ENCODE measurements at regions not wholly inside any gene's neighbourhood (a gene's known extent, or its start where the extent isn't known, plus 50 kb on each side); places are given as distances from the start of the nearest gene placed in this dataset.
"Not testable (repeated sequence)": the region's sequence is repeated elsewhere in the genome, so short reads cannot be mapped to it uniquely, and the experiment has no call there.

- 70 to 94% methylated on average over 2 to 3 of the region's 3 CpGs for WGBS, 2 experiments (ENCODE audit: insufficient coverage in 2 of 2)
- Histone ChIP-seq H3K27ac (ENCODE audit: low read depth, low read length, severe bottlenecking) (no peak overlapping the region), H3K4me3 (ENCODE audit: extremely low read depth, insufficient read depth, low read length, poor library complexity, severe bottlenecking) (no peak overlapping the region)
Observed at GRCh38 chr11:37286890-37287289, 688.9 kb upstream of the RAG2 start.

GRCh38 chr11:37282367-37282766, 684.3 kb upstream of the RAG2 start:
- H3K9me3 ChIP-seq (ENCODE audit: control insufficient read depth, low read length), result no peaks in the 10 kb centered on the region
- no peaks in the 10 kb centered on the region for H3K36me3 ChIP-seq (ENCODE audit: control insufficient read depth, insufficient read depth, low read length)
- no peak overlapping the region for H3K4me3 ChIP-seq (ENCODE audit: extremely low read depth, insufficient read depth, low read length, poor library complexity, severe bottlenecking)
- no peaks in the 10 kb centered on the region for H3K4me1 ChIP-seq (ENCODE audit: control insufficient read depth, insufficient read depth, low read length, poor library complexity, severe bottlenecking)
- no peak overlapping the region for H3K27ac ChIP-seq (ENCODE audit: low read depth, low read length, severe bottlenecking)

More at GRCh38 chr11:37286890-37287289, 688.9 kb upstream of the RAG2 start:
- no peaks in the 10 kb centered on the region for H3K4me1 ChIP-seq (ENCODE audit: control insufficient read depth, insufficient read depth, low read length, poor library complexity, severe bottlenecking)
- H3K36me3 ChIP-seq (ENCODE audit: control insufficient read depth, insufficient read depth, low read length), result no peaks in the 10 kb centered on the region
- H3K9me3 ChIP-seq (ENCODE audit: control insufficient read depth, low read length), result no peaks in the 10 kb centered on the region

- H3K4me1 ChIP-seq (ENCODE audit: control insufficient read depth, insufficient read depth, low read length, poor library complexity, severe bottlenecking), result no peaks in the 10 kb centered on the region
- H3K9me3 ChIP-seq (ENCODE audit: control insufficient read depth, low read length), result no peaks in the 10 kb centered on the region
- H3K36me3 ChIP-seq (ENCODE audit: control insufficient read depth, insufficient read depth, low read length), result no peaks in the 10 kb centered on the region
- H3K4me3 ChIP-seq (ENCODE audit: extremely low read depth, insufficient read depth, low read length, poor library complexity, severe bottlenecking), result no peak overlapping the region
- 94 to 100% methylated on average over 1 to 2 of the region's 2 CpGs for WGBS, 2 experiments (ENCODE audit: insufficient coverage in 2 of 2)
- no peak overlapping the region for H3K27ac ChIP-seq (ENCODE audit: low read depth, low read length, severe bottlenecking)
Observed at GRCh38 chr11:37280200-37280599, 682.2 kb upstream of the RAG2 start.

GRCh38 chr11:37277896-37278465, 679.9 kb upstream of the RAG2 start:
- H3K4me3 ChIP-seq (ENCODE audit: extremely low read depth, insufficient read depth, low read length, poor library complexity, severe bottlenecking), result no peak overlapping the region
- no peak overlapping the region for H3K27ac ChIP-seq (ENCODE audit: low read depth, low read length, severe bottlenecking)
- H3K36me3 ChIP-seq (ENCODE audit: control insufficient read depth, insufficient read depth, low read length), result no peaks in the 10 kb centered on the region
- H3K9me3 ChIP-seq (ENCODE audit: control insufficient read depth, low read length), result no peaks in the 10 kb centered on the region
- no CpG with 5 or more reads among the region's 3 CpGs for WGBS, 2 experiments (ENCODE audit: insufficient coverage in 2 of 2)
- H3K4me1 ChIP-seq (ENCODE audit: control insufficient read depth, insufficient read depth, low read length, poor library complexity, severe bottlenecking), result no peaks in the 10 kb centered on the region

- no peak overlapping the region for H3K4me3 ChIP-seq (ENCODE audit: extremely low read depth, insufficient read depth, low read length, poor library complexity, severe bottlenecking)
- H3K27ac ChIP-seq (ENCODE audit: low read depth, low read length, severe bottlenecking), result no peak overlapping the region
- 69 to 80% methylated on average over 2 to 3 of the region's 4 CpGs for WGBS, 2 experiments (ENCODE audit: insufficient coverage in 2 of 2)
- no peaks in the 10 kb centered on the region for H3K36me3 ChIP-seq (ENCODE audit: control insufficient read depth, insufficient read depth, low read length)
- no peaks in the 10 kb centered on the region for H3K4me1 ChIP-seq (ENCODE audit: control insufficient read depth, insufficient read depth, low read length, poor library complexity, severe bottlenecking)
- no peaks in the 10 kb centered on the region for H3K9me3 ChIP-seq (ENCODE audit: control insufficient read depth, low read length)
Observed at GRCh38 chr11:37264783-37265182, 666.7 kb upstream of the RAG2 start.

- no peak overlapping the region for H3K27ac ChIP-seq (ENCODE audit: low read depth, low read length, severe bottlenecking)
- no peaks in the 10 kb centered on the region for H3K9me3 ChIP-seq (ENCODE audit: control insufficient read depth, low read length)
- WGBS, 2 experiments (ENCODE audit: insufficient coverage in 2 of 2), result 83 to 100% methylated on average over 1 of the region's 1 CpG
- no peaks in the 10 kb centered on the region for H3K4me1 ChIP-seq (ENCODE audit: control insufficient read depth, insufficient read depth, low read length, poor library complexity, severe bottlenecking)
- no peaks in the 10 kb centered on the region for H3K36me3 ChIP-seq (ENCODE audit: control insufficient read depth, insufficient read depth, low read length)
- no peak overlapping the region for H3K4me3 ChIP-seq (ENCODE audit: extremely low read depth, insufficient read depth, low read length, poor library complexity, severe bottlenecking)
Observed at GRCh38 chr11:37264060-37264459, 666.0 kb upstream of the RAG2 start.

- not testable (repeated sequence) for H3K9me3 ChIP-seq (ENCODE audit: control insufficient read depth, low read length); H3K27ac ChIP-seq (ENCODE audit: low read depth, low read length, severe bottlenecking); H3K4me1 ChIP-seq (ENCODE audit: control insufficient read depth, insufficient read depth, low read length, poor library complexity, severe bottlenecking); H3K36me3 ChIP-seq (ENCODE audit: control insufficient read depth, insufficient read depth, low read length); H3K4me3 ChIP-seq (ENCODE audit: extremely low read depth, insufficient read depth, low read length, poor library complexity, severe bottlenecking)
- WGBS, 2 experiments (ENCODE audit: insufficient coverage in 2 of 2), result 93 to 97% methylated on average over 4 to 7 of the region's 9 CpGs
Observed at GRCh38 chr11:37263467-37263866, 665.4 kb upstream of the RAG2 start.

GRCh38 chr11:37259734-37260133, 661.7 kb upstream of the RAG2 start:
- H3K9me3 ChIP-seq (ENCODE audit: control insufficient read depth, low read length), result no peaks in the 10 kb centered on the region
- no peaks in the 10 kb centered on the region for H3K36me3 ChIP-seq (ENCODE audit: control insufficient read depth, insufficient read depth, low read length)
- H3K27ac ChIP-seq (ENCODE audit: low read depth, low read length, severe bottlenecking), result no peak overlapping the region
- H3K4me1 ChIP-seq (ENCODE audit: control insufficient read depth, insufficient read depth, low read length, poor library complexity, severe bottlenecking), result no peaks in the 10 kb centered on the region
- no CpG with 5 or more reads among the region's 3 CpGs for WGBS, 2 experiments (ENCODE audit: insufficient coverage in 2 of 2)
- H3K4me3 ChIP-seq (ENCODE audit: extremely low read depth, insufficient read depth, low read length, poor library complexity, severe bottlenecking), result no peak overlapping the region

GRCh38 chr11:37248145-37248544, 650.1 kb upstream of the RAG2 start:
- no peak overlapping the region for H3K4me3 ChIP-seq (ENCODE audit: extremely low read depth, insufficient read depth, low read length, poor library complexity, severe bottlenecking)
- H3K9me3 ChIP-seq (ENCODE audit: control insufficient read depth, low read length), result no peaks in the 10 kb centered on the region
- 67 to 83% methylated on average over 1 of the region's 2 CpGs for WGBS, 2 experiments (ENCODE audit: insufficient coverage in 2 of 2)

GRCh38 chr11:37246092-37246491, 648.1 kb upstream of the RAG2 start:
- H3K27ac ChIP-seq (ENCODE audit: low read depth, low read length, severe bottlenecking); H3K4me3 ChIP-seq (ENCODE audit: extremely low read depth, insufficient read depth, low read length, poor library complexity, severe bottlenecking); H3K9me3 ChIP-seq (ENCODE audit: control insufficient read depth, low read length); H3K4me1 ChIP-seq (ENCODE audit: control insufficient read depth, insufficient read depth, low read length, poor library complexity, severe bottlenecking); H3K36me3 ChIP-seq (ENCODE audit: control insufficient read depth, insufficient read depth, low read length): not testable (repeated sequence)
- WGBS, 2 experiments (ENCODE audit: insufficient coverage in 2 of 2), result 88 to 100% methylated on average over 3 to 13 of the region's 15 CpGs

More at GRCh38 chr11:37248145-37248544, 650.1 kb upstream of the RAG2 start:
- no peaks in the 10 kb centered on the region for H3K36me3 ChIP-seq (ENCODE audit: control insufficient read depth, insufficient read depth, low read length)
- no peaks in the 10 kb centered on the region for H3K4me1 ChIP-seq (ENCODE audit: control insufficient read depth, insufficient read depth, low read length, poor library complexity, severe bottlenecking)
- H3K27ac ChIP-seq (ENCODE audit: low read depth, low read length, severe bottlenecking), result no peak overlapping the region

- H3K9me3 ChIP-seq (ENCODE audit: control insufficient read depth, low read length), result no peaks in the 10 kb centered on the region
- no peak overlapping the region for H3K4me3 ChIP-seq (ENCODE audit: extremely low read depth, insufficient read depth, low read length, poor library complexity, severe bottlenecking)
- no CpG with 5 or more reads among the region's 1 CpG for WGBS, 2 experiments (ENCODE audit: insufficient coverage in 2 of 2)
- no peaks in the 10 kb centered on the region for H3K36me3 ChIP-seq (ENCODE audit: control insufficient read depth, insufficient read depth, low read length)
- H3K4me1 ChIP-seq (ENCODE audit: control insufficient read depth, insufficient read depth, low read length, poor library complexity, severe bottlenecking), result no peaks in the 10 kb centered on the region
- no peak overlapping the region for H3K27ac ChIP-seq (ENCODE audit: low read depth, low read length, severe bottlenecking)
Observed at GRCh38 chr11:37230865-37231264, 632.8 kb upstream of the RAG2 start.
